ENCODE measurements at regions not wholly inside any gene's neighbourhood (a gene's known extent, or its start where the extent isn't known, plus 50 kb on each side); places are given as distances from the start of the nearest gene placed in this dataset.

- ChIA-PET CTCF (no interaction called here), POLR2A (ENCODE audit: low non-redundant PET) (no interaction called here)
- TF ChIP-seq, protein P1, sequence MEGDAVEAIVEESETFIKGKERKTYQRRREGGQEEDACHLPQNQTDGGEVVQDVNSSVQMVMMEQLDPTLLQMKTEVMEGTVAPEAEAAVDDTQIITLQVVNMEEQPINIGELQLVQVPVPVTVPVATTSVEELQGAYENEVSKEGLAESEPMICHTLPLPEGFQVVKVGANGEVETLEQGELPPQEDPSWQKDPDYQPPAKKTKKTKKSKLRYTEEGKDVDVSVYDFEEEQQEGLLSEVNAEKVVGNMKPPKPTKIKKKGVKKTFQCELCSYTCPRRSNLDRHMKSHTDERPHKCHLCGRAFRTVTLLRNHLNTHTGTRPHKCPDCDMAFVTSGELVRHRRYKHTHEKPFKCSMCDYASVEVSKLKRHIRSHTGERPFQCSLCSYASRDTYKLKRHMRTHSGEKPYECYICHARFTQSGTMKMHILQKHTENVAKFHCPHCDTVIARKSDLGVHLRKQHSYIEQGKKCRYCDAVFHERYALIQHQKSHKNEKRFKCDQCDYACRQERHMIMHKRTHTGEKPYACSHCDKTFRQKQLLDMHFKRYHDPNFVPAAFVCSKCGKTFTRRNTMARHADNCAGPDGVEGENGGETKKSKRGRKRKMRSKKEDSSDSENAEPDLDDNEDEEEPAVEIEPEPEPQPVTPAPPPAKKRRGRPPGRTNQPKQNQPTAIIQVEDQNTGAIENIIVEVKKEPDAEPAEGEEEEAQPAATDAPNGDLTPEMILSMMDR (conservative IDR thresholded peaks at IDR 0.05; ENCODE audit: low read depth): no peak
- H3K27ac ChIP-seq: no peak overlapping the region
- no peak for DNase-seq (ENCODE audit: low spot score)
These were observed 329.2 kb upstream of the NPVF start for GRCh38 chr7:25557379-25557917.

DNA sequence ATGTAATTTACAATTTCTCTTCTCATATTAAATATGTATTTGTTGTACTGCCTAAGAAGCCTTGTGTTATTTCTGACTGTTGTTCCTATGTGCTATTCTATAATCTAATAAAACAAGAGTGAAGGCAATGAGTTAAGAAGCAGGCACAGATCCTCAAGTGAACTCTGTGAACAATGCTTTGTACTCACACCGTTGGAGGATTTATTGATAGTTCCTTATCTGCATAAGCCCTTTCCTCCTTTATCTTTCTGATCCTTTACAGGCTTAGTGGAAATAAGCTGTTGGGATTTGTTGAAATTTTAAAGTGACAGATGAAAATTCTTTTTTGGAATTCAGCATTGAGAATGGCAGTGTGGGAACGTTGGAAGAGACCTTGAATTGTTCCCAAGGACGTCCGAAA is 329.6 kb upstream of the NPVF start:
- no peak for DNase-seq (ENCODE audit: low spot score)
- TF ChIP-seq, protein P1 (conservative IDR thresholded peaks at IDR 0.05; ENCODE audit: low read depth): no peak
- no peak overlapping the region for H3K27ac ChIP-seq
- ChIA-PET CTCF (no interaction called here), POLR2A (ENCODE audit: low non-redundant PET) (no interaction called here)

DNA sequence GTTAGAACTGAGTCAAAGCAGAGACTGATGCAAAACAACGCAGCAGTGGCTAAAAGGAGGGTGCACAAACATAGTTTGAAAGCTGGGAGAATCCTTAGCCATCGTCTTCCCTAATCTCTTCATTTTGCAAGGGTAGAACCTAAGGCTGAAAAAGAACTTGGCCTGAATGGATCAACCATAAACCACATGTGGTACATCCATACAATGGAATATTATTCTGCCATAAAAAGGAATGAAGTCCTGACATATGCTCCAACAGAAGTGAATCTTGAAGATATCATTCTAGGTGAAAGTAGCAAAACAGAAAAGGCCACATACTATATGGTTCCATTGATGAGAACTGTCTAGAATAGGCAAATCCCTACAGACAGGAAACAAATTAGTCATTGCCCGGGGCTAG is 330.3 kb upstream of the NPVF start:
- TF ChIP-seq, protein P1 (conservative IDR thresholded peaks at IDR 0.05; ENCODE audit: low read depth): no peak
- H3K27ac ChIP-seq: no peak overlapping the region
- CTCF ChIA-PET: interaction anchor here (1.2 kb wide), 1 partner anchor 14 kb away, joined by 3 read pairs; no protein-coding TSS in a partner anchor
- DNase-seq (ENCODE audit: low spot score): no peak
- POLR2A ChIA-PET (ENCODE audit: low non-redundant PET): no interaction called here

DNA sequence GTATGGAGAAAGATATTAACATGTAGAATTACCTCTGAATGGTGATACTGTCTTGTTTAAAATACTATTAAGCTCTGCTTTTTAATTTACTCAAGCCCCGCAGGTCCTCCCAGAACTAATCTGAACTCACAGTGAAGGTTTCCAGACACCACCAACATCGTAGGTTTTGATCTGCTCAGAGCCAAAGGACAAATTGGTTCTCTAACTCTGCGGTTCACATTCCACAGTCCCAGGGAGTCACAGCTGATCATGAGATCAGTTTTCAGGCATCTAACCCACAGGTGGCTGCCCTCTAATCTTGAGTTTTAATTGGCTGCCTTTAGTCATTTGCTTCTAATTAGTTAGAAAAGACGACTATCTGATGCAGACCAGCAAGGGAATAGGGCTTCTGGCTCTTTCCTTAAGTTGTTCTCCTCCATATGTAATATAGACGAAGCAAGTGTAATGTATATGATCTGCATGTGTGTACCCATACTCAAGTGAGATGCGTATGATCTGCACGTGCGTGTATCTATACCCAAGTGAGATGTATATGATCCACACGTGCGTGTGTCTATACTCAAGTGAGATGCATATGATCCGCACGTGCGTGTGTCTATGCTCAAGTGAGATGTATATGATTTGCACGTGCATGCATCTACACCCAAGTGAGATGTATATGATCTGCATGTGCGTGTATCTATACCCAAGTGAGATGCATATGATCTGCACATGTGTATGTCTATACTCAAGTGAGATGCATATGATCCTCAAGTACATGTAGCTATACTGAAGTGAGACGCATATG is 331.5 kb upstream of the NPVF start:
- TF ChIP-seq, protein P1 (conservative IDR thresholded peaks at IDR 0.05; ENCODE audit: low read depth): no peak
- H3K27ac ChIP-seq: no peak overlapping the region
- CTCF ChIA-PET: interaction anchor here (0.6 to 1.2 kb wide), 2 partner anchors 15 to 31 kb away, joined by 3 to 4 read pairs; no protein-coding TSS in a partner anchor
- DNase-seq (ENCODE audit: low spot score): no peak
- POLR2A ChIA-PET (ENCODE audit: low non-redundant PET): no interaction called here

DNA sequence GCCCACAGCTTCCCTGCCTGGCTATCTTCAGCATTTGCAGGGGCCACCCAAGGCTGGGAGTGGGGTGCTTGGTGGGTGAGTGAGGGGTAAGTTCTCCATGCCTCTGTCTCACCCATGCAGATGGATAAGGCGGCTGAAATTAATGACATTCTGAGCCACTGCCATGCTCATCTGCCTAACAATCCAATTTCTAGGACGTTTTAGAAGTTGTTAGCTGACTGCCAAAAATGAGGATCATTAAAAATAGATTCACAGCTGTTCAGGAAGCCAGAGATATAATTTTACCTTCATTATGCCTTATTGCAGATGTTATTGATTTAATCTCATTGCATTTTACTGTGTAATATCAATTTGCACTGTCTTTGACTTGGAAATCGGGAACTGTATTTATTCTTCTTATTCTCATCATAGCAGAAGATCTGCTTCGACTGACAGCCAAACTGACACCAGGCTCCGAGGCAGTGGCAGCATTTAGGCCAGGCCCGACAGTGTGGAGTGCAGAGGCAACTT is 334.4 kb upstream of the NPVF start:
- no peak for DNase-seq (ENCODE audit: low spot score)
- H3K27ac ChIP-seq: no peak overlapping the region
- CTCF ChIA-PET: interaction anchor here (1.4 kb wide), 1 partner anchor 171 kb away, joined by 5 read pairs; no protein-coding TSS in a partner anchor
- TF ChIP-seq, protein P1 (conservative IDR thresholded peaks at IDR 0.05; ENCODE audit: low read depth): no peak
- POLR2A ChIA-PET (ENCODE audit: low non-redundant PET): no interaction called here

GRCh38 chr7:25565002-25565401 is 336.7 kb upstream of the NPVF start:
- TF ChIP-seq, protein P1 (conservative IDR thresholded peaks at IDR 0.05; ENCODE audit: low read depth): no peak
- CTCF ChIA-PET: interaction anchor here (0.7 to 3.0 kb wide), 7 partner anchors 22 to 853 kb away, joined by 3 to 15 read pairs (median 4); no protein-coding TSS in a partner anchor
- no peak overlapping the region for H3K27ac ChIP-seq
- POLR2A ChIA-PET (ENCODE audit: low non-redundant PET): no interaction called here
- DNase-seq (ENCODE audit: low spot score): no peak

Data from RWPE1 (cell line).